Activated CD4-positive, alpha-beta memory T cell treated with anti-CD3 and anti-CD28 coated beads for 36 hours (primary cell): ENCODE measurements at regions not wholly inside any gene's neighbourhood (a gene's known extent, or its start where the extent isn't known, plus 50 kb on each side); places are given as distances from the start of the nearest gene placed in this dataset.

Experiments
- CTCF ChIA-PET: fragments of 350-600 bp; sonication (Branson Sonifier 250); formaldehyde crosslinking; loops from one replicate; lab custom pipeline; 2021; ENCODE audit warnings: antibody characterized with exemption, inconsistent platforms; lab: Charles Lee
- POLR2A ChIA-PET: fragments of 350-600 bp; sonication (Branson Sonifier 250); formaldehyde crosslinking; loops from one replicate; lab custom pipeline; 2021; ENCODE audit warnings: antibody characterized with exemption; lab: Charles Lee
- DNase-seq: peaks from one replicate; pipeline ENCODE4 v3.0.0-alpha.2; 2020
- H3K27ac Mint-ChIP-seq: one replicate; pipeline ENCODE4 v1.8.0; 2021; ENCODE audit warnings: mixed read lengths
- H3K27me3 Mint-ChIP-seq: one replicate; pipeline ENCODE4 v1.8.0; 2021; ENCODE audit warnings: mixed read lengths
- H3K36me3 Mint-ChIP-seq: one replicate; pipeline ENCODE4 v1.8.0; 2021; ENCODE audit warnings: mixed read lengths
- H3K4me1 Mint-ChIP-seq: one replicate; pipeline ENCODE4 v1.8.0; 2021; ENCODE audit warnings: low read depth, mixed read lengths
- H3K4me3 Mint-ChIP-seq: one replicate; pipeline ENCODE4 v1.8.0; 2021; ENCODE audit warnings: mild to moderate bottlenecking, mixed read lengths
- H3K9me3 Mint-ChIP-seq: one replicate; pipeline ENCODE4 v1.8.0; 2021; ENCODE audit warnings: mixed read lengths
- intact Hi-C: fragments of 100-400 bp; cut with micrococcal nuclease; formaldehyde crosslinking; loops from one replicate; pipeline ENCODE4 v1.15.1; 2023

GRCh38 chr6:163888030-163888819 lies 473.7 kb downstream of the QKI start:
- no peaks in the 10 kb centered on the region for H3K4me1 Mint-ChIP-seq
- H3K36me3 Mint-ChIP-seq = no peaks in the 10 kb centered on the region
- H3K4me3 Mint-ChIP-seq = no peak overlapping the region
- POLR2A ChIA-PET = no interaction called here
- no peaks in the 10 kb centered on the region for H3K27me3 Mint-ChIP-seq
- intact Hi-C loops = no loop called here
- no peaks in the 10 kb centered on the region for H3K9me3 Mint-ChIP-seq
- CTCF ChIA-PET = no interaction called here
- no peak for DNase-seq
- no peak overlapping the region for H3K27ac Mint-ChIP-seq

DNA sequence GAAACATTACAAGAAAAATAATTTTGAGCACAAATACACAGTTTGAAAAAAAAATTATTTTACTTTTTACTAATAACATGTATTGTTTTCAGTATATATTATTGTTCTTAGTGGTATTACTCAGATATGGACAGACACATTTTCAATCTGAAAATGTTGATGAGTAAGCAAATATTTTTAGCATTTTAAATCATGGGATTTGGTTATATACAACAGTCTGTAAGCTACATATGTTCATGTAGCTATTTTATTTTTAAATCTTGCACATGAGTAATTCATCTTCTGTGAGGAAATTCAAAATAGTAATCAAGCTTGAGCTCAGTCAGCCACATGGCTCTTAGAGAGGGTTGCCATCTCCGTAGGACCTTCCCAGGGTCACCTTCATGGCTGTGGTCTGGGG lies 471.9 kb downstream of the QKI start:
- ChIA-PET POLR2A (no interaction called here), CTCF (no interaction called here)
- no peak for DNase-seq
- Mint-ChIP-seq H3K4me3 (no peak overlapping the region), H3K36me3 (no peaks in the 10 kb centered on the region), H3K4me1 (no peaks in the 10 kb centered on the region), H3K27ac (no peak overlapping the region), H3K9me3 (no peaks in the 10 kb centered on the region), H3K27me3 (peaks cover 2% of the 10 kb centered on the region)
- intact Hi-C loops = no loop called here

DNA sequence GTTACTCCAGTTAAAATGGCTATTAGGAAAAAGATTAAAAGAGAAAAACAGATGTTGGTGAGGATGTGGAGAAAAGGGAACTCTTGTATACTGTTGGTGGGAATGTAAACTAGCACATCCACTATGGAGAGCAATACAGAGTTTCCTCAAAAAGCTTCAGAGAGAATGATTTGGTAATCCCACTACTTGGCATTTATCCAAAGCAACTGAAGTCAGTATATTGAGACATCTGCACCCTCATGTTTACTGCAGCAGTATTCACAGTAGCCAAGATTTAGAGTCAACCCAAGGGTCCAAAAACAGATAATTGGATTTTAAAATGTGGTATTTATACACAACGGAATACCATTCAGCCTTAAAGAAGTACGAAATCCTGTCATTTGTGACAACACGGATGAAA lies 469.5 kb downstream of the QKI start:
- POLR2A ChIA-PET = no interaction called here
- Mint-ChIP-seq H3K4me1 (no peaks in the 10 kb centered on the region), H3K36me3 (no peaks in the 10 kb centered on the region), H3K9me3 (no peaks in the 10 kb centered on the region), H3K27ac (no peak overlapping the region), H3K27me3 (peaks cover 11% of the 10 kb centered on the region), H3K4me3 (no peak overlapping the region)
- no peak for DNase-seq
- intact Hi-C loops = no loop called here
- CTCF ChIA-PET = no interaction called here

GRCh38 chr6:163878698-163879097 lies 464.2 kb downstream of the QKI start:
- Mint-ChIP-seq H3K4me1 (no peaks in the 10 kb centered on the region), H3K27me3 (peaks cover 26% of the 10 kb centered on the region), H3K4me3 (no peak overlapping the region), H3K9me3 (no peaks in the 10 kb centered on the region), H3K36me3 (no peaks in the 10 kb centered on the region), H3K27ac (no peak overlapping the region)
- DNase-seq = no peak
- ChIA-PET CTCF (no interaction called here), POLR2A (no interaction called here)
- intact Hi-C loops = no loop called here

DNA sequence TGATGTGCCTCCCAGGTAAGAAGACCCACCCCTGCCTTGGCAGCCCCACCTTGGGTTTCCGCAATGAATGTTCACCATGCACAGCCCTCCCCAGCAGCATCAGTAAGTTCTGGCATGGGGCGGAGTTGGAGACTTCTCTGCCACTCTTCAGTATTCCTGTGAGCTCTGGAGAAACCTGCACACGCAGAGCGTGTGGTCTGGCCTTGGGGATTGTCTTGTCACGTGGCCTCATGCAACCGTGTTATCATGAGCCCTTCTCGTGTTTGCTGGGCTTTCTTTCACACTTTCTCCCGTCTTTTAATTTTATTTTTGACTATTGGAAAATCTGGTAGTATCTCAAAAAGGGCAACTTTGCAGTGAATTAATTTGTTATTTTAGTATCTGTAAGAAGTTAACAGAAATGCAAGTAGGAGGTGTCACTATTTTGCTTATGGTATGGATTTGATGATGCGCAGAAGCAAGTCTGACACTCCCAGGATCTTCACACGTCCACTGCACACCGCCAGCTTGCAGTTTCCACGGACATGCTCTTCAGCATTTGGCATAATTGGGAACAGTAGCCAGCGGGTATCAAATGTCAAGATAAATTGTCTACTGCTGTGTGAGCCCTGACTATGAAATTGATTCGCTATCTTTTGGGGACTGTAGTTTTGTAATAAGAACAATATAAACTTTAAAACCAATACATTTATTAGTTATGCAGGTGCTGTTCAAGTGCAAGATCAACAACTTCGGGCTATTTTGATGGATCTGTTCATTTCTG lies 463.5 kb downstream of the QKI start:
- H3K27ac Mint-ChIP-seq = no peak overlapping the region
- POLR2A ChIA-PET = no interaction called here
- DNase-seq = no peak
- no peak overlapping the region for H3K4me3 Mint-ChIP-seq
- H3K36me3 Mint-ChIP-seq = no peaks in the 10 kb centered on the region
- no peaks in the 10 kb centered on the region for H3K9me3 Mint-ChIP-seq
- CTCF ChIA-PET = no interaction called here
- intact Hi-C loops = no loop called here
- H3K4me1 Mint-ChIP-seq = no peaks in the 10 kb centered on the region
- H3K27me3 Mint-ChIP-seq = peaks cover 27% of the 10 kb centered on the region

DNA sequence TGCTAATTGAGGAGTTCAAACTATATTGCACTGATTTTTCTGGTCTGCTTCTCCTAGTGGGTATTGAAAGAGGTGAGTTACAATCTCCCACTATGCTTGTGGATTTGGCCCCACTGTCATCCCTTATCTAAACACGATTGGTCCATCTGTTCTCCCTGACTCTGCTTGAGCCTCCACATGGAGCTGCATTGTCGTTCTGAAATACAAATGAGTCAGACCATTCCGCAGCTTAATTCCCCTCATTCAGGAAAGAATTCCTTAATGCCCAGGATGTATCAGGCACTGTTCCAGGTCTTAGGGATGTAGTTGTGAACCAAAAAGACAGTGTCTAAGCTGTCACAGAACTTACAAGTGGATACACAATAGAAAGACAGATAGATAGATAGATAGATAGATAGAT lies 461.9 kb downstream of the QKI start:
- H3K9me3 Mint-ChIP-seq = no peaks in the 10 kb centered on the region
- ChIA-PET CTCF (no interaction called here), POLR2A (no interaction called here)
- peaks cover 25% of the 10 kb centered on the region for H3K27me3 Mint-ChIP-seq
- no peaks in the 10 kb centered on the region for H3K36me3 Mint-ChIP-seq
- no peaks in the 10 kb centered on the region for H3K4me1 Mint-ChIP-seq
- no peak overlapping the region for H3K4me3 Mint-ChIP-seq
- no peak for DNase-seq
- intact Hi-C loops = no loop called here
- H3K27ac Mint-ChIP-seq = no peak overlapping the region

GRCh38 chr6:163874784-163875183 lies 460.3 kb downstream of the QKI start:
- Mint-ChIP-seq H3K36me3 (no peaks in the 10 kb centered on the region), H3K27me3 (peaks cover 24% of the 10 kb centered on the region), H3K4me3 (no peak overlapping the region), H3K4me1 (no peaks in the 10 kb centered on the region), H3K27ac (no peak overlapping the region), H3K9me3 (no peaks in the 10 kb centered on the region)
- no peak for DNase-seq
- intact Hi-C loops = no loop called here
- POLR2A ChIA-PET = no interaction called here
- CTCF ChIA-PET = no interaction called here

GRCh38 chr6:163872335-163872734 lies 457.8 kb downstream of the QKI start:
- intact Hi-C loops = no loop called here
- ChIA-PET CTCF (no interaction called here), POLR2A (no interaction called here)
- no peaks in the 10 kb centered on the region for H3K9me3 Mint-ChIP-seq
- peaks cover 8% of the 10 kb centered on the region for H3K27me3 Mint-ChIP-seq
- H3K4me3 Mint-ChIP-seq = no peak overlapping the region
- no peak for DNase-seq
- H3K27ac Mint-ChIP-seq = no peak overlapping the region
- H3K4me1 Mint-ChIP-seq = no peaks in the 10 kb centered on the region
- H3K36me3 Mint-ChIP-seq = no peaks in the 10 kb centered on the region

GRCh38 chr6:163871616-163872015 lies 457.1 kb downstream of the QKI start:
- H3K4me3 Mint-ChIP-seq = no peak overlapping the region
- intact Hi-C loops = no loop called here
- H3K27me3 Mint-ChIP-seq = peaks cover 5% of the 10 kb centered on the region
- ChIA-PET CTCF (interaction anchor here (0.7 kb wide), 2 partner anchors 10 to 71 kb away, joined by 3 to 4 read pairs; no protein-coding TSS in a partner anchor), POLR2A (interaction anchor here (0.5 kb wide), 1 partner anchor 754 kb away, joined by 3 read pairs; no protein-coding TSS in a partner anchor)
- no peaks in the 10 kb centered on the region for H3K36me3 Mint-ChIP-seq
- no peak for DNase-seq
- H3K27ac Mint-ChIP-seq = no peak overlapping the region
- H3K4me1 Mint-ChIP-seq = no peaks in the 10 kb centered on the region
- no peaks in the 10 kb centered on the region for H3K9me3 Mint-ChIP-seq

DNA sequence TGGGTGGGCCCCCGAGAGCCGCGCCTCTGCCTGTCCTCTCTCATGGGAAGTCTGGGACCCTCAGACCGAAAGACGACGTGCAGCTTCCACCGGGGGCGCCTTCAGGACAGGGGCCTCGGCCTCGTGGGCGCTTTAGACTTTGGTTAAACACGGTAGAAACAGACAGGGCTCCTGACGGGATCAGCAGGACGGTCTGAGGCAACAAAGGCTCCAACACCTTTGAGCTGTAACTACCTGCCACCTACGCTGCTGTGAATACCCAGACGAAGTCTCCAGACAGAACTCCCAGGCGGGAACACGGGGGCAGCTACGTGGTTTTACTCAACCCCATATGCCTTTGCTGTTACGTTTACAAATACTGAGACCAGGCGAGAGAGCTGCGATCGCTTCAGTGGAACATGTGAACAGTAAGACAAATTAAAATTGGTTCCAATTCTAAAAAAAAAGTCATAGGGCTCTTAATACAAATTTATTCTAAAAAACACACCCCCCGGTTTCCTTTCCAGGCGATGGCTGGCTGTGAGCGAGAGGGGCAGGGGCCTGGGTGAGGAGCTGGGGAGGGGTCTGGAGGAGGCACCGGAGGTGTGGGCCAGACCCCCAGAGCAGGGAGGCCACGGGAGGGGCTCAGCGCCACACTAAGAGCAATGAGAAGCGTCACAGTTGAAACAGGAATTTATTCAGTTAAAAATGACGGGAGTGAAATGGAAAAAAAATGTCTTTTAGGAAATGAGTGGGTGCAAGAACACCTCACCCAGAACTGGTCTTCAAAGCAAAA lies 453.2 kb downstream of the QKI start:
- H3K27ac Mint-ChIP-seq = no peak overlapping the region
- H3K4me1 Mint-ChIP-seq = no peaks in the 10 kb centered on the region
- ChIA-PET POLR2A (no interaction called here), CTCF (no interaction called here)
- DNase-seq = no peak
- intact Hi-C loops = no loop called here
- no peaks in the 10 kb centered on the region for H3K9me3 Mint-ChIP-seq
- no peaks in the 10 kb centered on the region for H3K36me3 Mint-ChIP-seq
- H3K4me3 Mint-ChIP-seq = no peak overlapping the region
- peaks cover 7% of the 10 kb centered on the region for H3K27me3 Mint-ChIP-seq

DNA sequence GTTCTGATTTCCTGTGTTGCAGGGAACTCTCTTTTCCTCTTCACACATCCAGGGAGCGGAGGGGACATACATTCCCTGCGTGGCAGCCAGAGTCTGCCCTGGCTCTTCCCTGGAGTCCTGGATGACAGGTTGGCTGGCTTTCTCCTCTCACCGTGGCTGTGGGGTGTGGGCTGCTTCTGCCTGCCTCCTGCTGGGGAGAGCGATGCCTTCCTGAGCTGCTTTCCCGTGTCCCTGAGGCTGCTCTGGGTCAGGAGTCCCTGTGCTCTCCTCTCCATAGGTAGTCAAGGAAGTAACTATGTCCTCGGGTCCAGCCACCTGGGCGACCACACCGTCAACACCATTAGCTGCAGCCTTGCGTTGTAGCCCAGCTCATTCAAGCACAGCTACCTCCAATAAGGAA lies 451.7 kb downstream of the QKI start:
- POLR2A ChIA-PET = no interaction called here
- H3K4me3 Mint-ChIP-seq = no peak overlapping the region
- intact Hi-C loops = no loop called here
- H3K36me3 Mint-ChIP-seq = no peaks in the 10 kb centered on the region
- H3K4me1 Mint-ChIP-seq = no peaks in the 10 kb centered on the region
- peaks cover 8% of the 10 kb centered on the region for H3K27me3 Mint-ChIP-seq
- H3K9me3 Mint-ChIP-seq = no peaks in the 10 kb centered on the region
- no peak for DNase-seq
- H3K27ac Mint-ChIP-seq = no peak overlapping the region
- CTCF ChIA-PET = no interaction called here

- H3K9me3 Mint-ChIP-seq = no peaks in the 10 kb centered on the region
- intact Hi-C loops = no loop called here
Observed at GRCh38 chr6:163863565-163863964, 449.0 kb downstream of the QKI start.

More at GRCh38 chr6:163863565-163863964, 449.0 kb downstream of the QKI start:
- Mint-ChIP-seq H3K4me3 (no peak overlapping the region), H3K36me3 (no peaks in the 10 kb centered on the region), H3K27ac (no peak overlapping the region), H3K27me3 (peaks cover 8% of the 10 kb centered on the region), H3K4me1 (peaks cover 5% of the 10 kb centered on the region)
- ChIA-PET CTCF (no interaction called here), POLR2A (no interaction called here)
- DNase-seq = no peak
